ENCODE measurements at regions not wholly inside any gene's neighbourhood (a gene's known extent, or its start where the extent isn't known, plus 50 kb on each side); places are given as distances from the start of the nearest gene placed in this dataset.
"Not testable (repeated sequence)": the region's sequence is repeated elsewhere in the genome, so short reads cannot be mapped to it uniquely, and the experiment has no call there.

DNA sequence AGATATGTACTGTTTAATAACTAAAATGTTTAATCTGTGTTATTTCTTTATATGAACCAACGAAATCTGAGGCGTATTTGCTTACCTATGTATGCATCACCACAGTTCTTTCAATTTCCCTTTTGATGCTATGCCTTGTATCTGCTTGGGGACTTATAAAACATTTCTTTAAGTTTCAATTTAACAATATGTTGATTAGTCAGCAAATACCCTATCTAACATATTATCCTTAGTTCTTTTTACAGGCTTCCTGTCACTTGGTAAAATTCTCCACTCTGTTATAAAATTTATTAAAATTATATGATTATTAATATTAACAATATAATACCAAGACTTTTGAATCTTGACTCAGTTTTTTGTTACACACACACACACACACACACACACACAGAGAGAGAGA, 174.3 kb downstream of the CPS1 start:
- no peak for DNase-seq

DNA sequence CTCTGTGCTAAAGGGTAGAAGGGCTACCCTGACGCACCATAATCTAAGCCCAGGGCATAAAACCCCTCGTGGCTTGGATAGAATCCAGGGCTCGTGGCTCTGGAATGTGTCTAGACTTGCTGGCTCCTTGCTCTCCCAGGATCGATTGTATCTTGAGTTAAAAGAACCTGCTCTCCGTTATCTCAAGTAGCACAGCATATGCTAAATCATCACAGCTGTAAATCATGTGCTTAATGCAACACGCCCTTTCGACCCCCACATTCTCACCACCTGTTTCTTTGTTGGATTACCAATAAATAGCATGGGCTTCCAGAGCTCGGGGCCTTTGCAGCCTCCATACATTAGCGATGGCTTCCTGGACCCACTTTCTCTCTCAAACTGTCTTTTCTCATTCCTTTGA, 190.4 kb downstream of the CPS1 start:
- not testable (repeated sequence) for DNase-seq

DNA sequence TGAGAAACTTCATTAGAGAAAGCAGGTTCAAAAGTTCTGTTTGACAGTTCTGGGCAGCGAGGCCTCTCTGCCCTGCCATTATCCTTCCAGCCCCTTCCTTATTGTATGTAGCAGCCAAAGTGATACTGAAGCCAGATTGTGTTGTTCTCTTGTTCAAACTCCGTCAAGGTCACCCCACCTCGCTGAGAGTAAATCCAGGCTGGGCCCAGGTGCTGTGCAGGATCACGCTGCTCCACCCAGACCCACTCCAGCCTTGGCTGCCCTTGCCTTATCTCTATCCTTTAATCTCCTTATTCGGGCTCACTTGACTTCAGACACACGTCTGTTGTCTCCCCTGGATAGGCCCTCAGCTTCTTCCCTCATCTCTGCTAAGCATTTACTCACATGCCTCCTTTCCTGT, 196.1 kb downstream of the CPS1 start:
- DNase-seq: no peak

DNA sequence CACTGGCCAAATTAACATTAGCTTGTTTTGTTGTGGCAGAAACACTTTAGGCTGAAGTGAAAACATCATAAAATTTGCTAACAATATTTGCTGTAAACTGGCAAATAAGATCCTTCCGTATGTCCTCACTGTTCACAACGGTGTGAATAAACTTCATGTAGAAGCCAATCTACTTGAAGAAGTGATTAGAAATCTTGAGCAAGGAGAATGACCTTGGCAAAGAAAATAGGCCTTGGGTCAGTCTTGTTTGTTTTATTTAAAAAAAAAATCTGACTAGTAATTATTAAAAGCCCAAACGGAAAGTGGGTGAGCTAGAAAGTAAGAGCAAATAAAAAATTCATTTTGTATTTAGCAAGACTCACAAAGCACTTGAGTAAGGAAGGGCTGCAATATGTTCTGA, 197.0 kb downstream of the CPS1 start:
- no peak for DNase-seq

DNA sequence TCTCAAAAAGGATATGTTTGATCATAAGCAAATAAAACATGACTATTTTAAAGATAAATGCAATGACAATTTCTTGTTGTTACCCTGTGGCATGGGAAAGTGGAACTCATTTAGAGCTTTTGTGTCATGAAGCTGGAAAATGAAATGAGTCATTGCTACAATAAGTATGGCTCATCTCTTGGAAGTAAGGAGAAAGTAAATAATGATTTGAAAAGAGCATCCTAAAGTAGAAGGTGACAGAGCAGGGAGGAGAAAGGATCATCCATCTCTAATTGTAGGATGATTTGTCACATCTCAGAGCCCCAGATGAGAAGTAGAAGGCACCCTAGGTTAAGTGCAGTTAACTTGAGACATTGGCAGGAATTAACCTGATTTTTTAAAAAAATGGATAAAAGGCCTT, 200.5 kb downstream of the CPS1 start:
- DNase-seq: no peak

DNA sequence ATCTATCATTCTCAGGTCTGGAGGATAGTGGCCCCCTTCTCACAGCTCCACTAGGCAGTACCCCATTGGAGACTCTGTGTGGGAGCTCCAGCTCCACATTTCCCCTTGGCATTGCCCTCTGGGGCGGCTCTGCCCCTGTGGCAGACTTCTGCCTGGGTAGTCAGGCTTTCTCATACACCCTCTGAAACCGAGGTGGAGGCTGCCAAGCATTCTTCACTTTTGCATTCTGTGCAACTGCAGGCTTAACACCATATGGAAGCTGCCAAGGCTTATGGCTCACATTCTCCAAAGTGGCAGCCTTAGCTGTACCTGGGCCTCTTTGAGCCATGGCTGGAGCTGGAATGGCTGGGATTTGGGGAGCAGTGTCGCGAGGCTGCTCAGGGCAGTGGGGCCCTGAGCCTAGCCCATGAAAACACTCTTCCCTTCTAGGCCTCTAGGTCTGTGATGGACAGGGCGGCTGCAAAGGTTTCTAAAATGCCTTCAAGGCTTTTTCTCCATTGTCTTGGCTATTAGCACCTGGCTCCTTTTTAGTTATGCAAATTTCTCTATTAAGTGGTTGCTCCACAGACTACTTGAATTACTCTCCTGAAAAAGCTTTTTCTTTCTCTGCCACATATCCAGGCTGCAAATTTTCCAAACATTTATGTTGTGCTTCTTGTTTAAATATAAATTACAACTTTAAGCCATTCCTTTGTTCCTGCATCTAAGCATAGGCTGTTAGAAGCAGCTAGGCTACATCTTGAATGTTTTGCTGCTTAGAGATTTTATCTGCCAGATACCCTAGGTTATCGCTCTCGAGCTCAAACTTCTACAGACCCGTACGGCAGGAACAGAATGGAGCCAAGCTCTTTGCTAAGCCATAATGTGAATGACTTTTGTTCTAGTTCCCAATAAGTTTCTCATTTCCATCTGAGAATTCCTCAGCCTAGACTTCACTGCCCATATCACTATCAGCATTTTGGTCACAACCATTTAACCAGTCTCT, 206.5 kb downstream of the CPS1 start:
- no peak for DNase-seq

DNA sequence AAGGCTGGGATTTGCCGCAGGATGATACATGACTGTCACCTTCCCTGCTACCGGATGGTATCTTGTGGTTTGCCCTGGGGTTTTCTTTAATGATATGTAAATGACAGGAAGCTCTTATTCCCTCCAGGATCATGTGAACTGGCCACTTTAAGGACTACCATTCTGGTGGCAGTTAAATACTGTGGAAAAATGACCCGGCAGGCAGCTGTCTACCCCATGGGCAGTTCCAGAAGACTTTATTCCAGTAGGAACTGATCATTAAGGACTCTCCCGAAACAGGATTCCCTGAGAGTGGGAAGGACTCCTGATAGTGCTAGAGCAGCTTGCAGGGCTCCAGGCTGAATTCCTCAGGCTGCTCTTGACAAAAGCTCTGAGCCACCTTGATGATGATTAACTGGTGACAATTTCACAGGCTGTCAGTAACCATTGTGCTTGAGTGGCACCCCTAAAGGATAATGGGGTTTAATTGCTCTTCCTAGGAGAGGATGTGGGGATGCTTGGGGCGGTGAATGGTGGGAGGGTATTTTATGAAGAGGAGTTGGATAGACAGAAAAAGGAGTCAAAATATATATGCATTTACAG, 212.0 kb downstream of the CPS1 start:
- no peak for DNase-seq

DNA sequence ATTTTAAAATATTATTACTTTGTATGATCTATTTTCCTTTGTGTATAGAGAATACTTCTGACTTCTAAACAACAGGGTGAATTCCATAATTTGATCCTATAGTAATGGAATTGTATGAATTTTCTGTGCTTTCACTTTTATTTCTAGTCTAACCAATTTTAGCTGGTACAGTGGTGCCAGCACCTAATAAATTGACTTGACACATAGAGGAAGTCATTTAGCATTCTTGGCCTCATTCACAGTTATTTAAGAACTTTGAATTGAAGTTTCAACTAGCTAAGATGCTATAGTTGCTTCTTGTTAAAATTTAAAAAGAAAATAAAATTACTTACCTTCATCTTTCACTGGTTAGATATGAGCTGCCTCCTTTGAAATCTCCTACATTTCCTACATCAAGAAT, 220.4 kb downstream of the CPS1 start:
- DNase-seq: no peak

DNA sequence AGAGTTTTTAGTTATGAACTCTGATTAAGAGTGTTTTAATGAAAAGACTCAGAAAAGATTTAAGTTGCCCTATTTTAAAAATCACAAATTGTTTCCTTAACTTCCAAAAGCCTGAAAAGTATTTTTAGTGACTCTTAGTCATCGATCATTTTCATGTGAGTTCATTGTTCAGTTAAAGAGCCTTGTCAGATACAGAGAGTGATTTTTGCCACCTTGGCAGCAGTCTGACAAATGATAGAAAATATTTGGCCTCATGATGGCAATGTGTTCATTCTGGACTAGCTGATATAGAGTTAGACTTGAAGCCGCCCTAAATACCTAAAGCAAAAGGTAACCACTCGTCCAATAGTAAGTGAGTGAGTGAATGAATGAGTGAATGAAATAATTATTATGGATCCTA, 225.8 kb downstream of the CPS1 start:
- no peak for DNase-seq

DNA sequence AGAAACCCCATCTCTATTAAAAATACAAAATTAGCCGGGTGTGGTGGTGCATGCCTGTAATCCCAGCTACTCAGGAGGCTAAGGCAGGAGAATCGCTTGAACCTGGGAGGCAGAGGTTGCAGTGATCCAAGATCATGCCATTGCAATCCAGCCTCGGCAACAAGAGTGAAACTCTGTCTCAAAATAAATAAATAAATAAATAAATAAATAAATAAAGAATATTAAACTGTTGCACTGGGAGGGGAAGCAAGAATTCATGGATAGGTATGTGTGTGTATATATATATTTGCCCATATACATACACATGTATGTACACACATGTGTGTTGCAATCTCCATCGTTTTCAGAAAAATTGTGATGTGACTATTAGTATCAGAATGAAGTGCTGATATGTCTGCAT, 231.4 kb downstream of the CPS1 start:
- not testable (repeated sequence) for DNase-seq

DNA sequence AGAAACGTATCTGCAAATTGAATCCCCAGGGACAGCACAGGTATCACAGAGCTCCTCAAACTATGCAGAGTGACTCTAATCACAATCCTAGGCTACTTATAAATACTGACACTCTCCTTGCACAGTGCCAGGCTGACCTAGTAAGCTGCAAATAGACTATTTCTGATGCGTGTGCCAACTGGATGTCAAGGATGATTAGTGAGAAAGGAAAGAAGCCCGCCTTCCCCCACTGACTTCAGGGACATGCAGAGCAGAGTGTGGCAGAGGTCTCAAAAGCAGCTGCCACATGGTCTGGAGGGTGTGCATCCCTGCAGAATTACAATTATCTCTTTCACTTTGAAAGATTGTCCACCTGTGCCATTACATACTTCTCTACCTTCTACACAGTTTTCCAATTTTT, 235.6 kb downstream of the CPS1 start:
- no peak for DNase-seq

DNA sequence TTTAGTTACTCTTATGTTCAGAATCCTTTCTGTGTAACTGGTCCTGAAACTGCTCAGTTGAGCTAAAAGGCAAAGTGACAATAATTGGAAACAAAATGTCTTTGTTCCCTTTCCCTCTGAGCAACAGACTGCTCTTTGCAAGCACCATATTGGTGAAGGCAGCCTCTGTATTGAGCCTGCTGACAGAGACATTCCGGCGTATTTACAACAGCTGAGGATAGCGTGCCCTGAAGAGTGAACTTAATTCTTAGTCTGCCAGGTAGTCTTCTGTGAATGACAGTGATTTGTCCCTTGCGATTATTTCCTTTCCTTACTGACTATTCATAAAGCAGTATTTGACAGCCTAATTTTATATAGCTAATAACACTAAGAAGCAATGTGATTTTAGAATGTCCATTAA, 239.1 kb downstream of the CPS1 start:
- no peak for DNase-seq

DNA sequence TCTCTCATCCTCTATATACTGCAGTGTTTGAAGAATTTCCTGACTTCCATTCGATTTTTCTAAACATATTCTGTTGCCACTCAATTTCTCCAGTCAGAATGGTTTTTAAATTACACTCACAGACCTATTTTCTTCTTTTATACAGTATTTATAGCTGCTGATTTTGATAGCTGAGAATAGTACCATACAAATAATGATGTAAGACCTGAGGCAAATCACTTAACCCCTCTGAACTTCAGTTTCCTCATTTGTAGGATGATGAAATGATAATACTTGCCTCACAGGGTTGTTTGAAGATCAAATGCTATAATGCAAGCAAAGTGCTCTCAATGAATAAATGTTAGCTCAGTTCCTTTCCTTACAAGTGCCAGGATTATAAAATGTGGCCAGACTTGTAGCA, 241.8 kb downstream of the CPS1 start:
- no peak for DNase-seq

DNA sequence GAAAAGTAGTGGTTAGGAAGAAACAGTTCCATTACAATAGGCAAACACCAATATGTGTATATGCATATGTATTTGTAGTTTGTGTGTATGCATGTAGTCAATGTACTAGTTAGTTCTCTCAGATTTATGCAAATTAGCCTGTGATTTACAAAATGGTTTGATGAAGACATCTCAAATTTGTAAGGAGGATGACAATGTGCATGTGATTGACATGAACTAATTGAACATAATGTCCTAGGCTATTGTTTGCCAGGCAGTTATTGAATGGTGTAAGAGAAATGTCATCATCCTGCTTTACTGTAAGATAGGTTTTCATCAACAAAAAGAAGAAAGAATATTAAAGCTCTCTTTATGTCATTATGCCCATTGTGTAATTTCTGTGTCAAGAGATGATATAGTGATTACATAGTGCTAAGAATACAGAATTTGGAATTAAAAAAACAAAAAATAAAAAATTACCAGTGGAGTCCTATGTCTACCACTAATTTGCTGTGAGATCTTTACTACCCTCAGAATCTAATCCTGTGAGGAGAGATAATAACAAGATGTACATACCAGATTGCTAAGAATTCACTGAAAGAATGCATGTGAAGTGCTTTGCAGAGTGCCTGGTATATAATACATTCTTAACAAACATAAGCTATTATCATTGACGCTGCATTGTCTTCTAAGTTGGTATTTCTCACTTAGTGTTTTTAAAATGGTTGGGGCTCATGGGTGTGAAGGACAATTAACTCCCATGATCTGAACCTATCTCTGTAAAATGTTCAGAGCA, 258.0 kb downstream of the CPS1 start:
- DNase-seq: no peak

DNA sequence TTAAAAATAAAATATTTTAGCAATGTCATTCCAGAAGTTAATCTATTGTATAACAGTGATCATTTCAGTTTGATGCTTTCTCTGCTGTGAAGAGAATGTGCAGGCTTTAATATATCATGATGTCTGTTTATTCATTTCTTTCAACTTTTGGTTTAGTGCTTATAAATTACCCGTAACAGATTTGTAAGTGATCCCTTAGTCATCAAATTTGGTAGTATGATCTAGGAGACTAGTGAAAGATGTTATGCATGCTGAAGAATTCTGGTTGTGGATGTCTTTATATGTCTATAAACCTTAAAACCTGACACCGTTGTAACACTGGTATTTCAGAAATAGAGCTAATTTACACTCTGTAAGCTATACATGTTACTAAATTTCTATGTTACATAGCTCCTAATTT, 260.4 kb downstream of the CPS1 start:
- no peak for DNase-seq

DNA sequence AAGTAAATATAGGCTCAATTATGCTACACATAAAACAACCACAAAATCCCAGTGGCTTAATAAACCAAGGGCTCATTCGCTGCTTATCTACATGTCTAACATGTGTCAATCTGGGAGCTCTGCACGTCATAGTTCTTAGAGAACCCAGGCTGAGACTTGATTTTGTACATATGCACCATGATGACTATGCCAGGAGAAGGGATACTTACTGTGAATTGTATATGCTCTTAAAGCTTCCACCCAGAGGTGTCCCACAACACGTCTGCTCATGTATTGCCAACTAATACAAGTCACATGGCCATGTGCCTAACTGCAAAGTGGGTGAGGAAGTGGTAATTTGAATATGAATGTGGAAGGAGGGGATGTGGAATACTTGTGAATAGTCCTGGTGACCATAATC, 262.1 kb downstream of the CPS1 start:
- DNase-seq: no peak

DNA sequence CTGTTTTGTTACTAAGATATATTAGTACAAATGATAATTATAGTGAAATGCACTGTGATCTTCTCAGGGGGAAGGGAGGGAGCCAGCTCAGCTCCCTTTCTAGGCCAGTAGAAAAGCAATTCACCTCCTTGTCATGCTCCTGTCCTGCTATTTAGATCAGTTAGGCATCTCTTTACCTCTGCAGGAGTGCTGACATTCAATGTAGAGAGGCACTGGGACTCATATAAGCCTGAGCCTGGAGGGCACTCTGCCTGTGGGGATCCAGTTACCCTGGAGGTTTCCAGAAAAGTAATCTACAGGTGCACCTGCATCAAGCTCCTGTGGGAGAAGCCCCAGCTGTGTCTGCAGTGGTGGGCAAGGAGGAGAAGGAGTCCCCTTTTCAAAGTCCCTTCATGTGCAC, 277.0 kb downstream of the CPS1 start:
- no peak for DNase-seq

DNA sequence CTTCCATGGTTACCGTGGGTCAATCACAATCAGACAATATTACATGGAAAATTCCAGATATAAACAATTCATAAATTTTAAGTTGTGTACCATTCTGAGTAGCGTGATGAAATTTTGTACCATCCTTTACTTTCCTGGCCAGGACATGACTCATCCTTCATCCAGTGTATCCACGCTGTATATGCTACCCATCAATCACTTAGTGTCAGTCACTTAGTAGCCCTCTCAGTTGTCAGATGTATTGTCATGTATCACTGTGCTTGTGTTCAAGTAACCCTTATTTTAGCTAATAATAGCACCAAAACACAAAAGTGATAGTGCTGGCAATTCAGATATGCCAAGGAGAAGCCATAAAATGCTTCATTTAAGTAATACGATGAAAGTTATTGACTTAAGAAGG, 282.6 kb downstream of the CPS1 start:
- DNase-seq: no peak

DNA sequence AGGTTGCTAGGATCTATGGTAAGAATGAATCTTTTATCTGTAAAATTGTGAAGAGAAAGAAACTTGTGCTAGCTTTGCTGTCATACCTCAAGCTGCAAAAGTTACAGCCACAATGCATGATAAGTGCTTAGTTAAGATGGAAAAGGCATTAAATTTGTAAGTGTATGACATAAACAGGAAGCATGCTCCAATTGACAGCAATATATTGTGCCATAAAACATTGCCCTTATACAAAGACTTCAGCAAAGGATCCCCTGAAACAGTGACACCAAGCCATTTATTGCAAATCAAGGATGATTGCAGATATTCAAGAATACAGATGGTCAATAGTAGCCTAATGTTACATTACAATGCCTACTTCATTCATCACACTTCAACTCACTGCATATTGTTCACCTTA, 283.1 kb downstream of the CPS1 start:
- DNase-seq: no peak

DNA sequence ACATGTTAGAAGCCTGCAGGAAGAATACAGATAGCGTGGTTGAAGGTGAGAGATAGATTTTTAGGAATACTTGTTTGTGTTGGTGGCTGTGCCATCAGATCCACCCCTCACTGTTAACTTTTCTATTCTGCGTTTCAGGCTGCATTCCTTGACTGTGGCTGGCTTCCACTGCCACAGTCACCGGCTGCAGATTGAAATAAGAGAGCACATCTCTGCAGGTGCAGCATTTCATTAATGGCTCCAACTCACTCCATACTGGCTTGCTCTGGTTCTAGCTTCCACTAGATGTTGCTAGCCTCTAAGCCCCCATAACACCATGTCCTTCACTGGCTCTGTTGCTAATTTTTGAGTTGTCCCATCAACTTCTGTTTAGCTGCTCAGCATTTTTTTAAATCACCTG, 286.5 kb downstream of the CPS1 start:
- no peak for DNase-seq

DNA sequence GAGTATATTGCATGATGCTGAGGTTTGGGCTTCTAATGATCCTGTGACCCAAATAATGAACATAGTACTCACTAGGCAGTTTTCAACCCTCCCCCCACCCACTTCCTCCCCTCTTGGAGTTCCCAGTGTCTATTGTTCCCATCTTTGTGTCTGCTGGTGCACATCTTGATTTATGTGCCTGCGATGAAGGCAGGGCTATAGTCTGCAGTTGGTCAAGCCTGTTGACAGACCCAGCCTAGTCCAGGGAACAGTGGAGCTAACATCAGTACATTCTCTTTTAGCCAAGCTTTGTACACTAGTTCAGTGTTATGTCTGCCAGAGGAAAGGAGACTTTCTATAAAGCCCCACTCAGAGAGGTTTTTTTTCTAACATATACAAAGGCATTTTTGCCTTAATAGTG, 287.6 kb downstream of the CPS1 start:
- DNase-seq: no peak

DNA sequence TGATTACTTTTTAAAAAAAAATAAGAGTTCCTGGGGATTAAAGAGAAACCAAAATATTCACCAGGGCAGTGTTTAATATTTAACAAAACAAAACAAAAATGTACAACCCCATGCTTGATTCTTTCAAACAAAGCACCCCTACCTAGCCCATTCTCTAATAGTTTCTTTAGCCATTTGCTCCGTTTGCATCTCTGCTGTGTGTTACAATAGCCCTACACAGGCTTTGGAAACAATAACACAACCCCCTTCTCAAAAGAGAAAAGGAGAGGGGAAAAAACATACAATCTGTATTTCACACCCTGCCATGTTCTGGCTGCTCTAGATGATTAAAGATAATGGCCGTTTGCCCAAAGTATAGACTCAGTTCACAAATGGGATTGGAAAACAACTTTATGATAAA, 302.9 kb downstream of the CPS1 start:
- DNase-seq: no peak

DNA sequence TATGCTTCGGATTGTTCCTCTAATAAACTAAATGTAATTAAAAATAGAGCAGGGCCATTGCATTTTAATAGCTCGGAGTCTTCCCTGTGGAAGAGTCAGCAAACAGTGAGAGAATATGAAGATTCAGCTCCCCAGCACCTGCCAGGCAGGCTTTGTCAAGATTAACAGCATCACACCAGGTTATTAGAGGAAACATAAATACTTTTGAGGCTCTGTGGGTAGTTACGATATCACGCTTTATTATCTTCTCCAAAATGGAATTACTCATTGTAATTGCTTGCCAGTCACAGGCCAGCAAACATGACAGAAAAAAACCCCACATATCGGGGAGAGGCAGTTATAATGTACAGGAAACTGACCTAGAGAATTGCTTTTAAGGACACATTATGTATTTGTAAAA, 303.9 kb downstream of the CPS1 start:
- no peak for DNase-seq
